ENCODE measurements at regions not wholly inside any gene's neighbourhood (a gene's known extent, or its start where the extent isn't known, plus 50 kb on each side); places are given as distances from the start of the nearest gene placed in this dataset.

DNA sequence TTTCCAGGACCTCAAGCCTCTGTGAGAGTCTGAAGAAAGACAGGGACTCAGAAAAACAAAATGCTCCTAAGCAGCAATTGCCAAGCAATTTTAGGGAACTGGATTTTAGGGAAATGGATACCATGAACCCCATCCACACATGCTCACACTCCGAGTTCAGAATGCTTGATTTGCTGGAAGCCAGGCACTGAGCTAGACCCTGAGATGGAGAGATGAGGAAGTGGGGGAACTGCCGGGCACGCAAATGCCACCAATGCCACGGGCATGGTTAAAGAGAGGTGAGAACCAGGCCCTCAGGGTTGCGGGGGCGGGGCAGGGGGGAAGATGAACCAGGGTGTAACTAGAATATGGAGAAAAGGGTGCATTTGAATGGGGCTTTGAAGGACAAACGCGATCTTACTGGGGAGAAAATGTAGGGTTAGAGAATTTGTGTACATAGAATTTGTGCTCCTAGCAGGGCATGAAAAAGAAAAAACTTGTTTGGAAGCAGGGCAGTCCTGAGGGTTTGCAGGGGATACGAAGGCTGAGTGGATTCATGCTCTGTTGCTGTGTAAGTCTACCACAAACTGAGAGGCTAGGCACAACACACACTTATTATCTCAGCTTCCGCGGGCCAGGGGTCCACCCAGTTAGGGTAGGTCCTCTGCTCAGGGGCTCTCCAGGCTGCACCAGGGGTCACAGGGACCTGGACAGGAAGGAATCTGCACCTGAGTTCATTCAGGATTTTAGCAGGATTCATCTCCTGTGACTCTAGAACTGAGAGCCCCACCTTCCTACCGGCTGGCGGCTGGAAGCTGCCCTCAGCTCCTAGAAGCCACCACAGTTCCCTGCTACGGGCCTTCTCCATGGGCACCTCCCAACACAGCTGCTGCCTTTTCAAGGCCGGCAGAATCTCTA is 108.0 kb downstream of the SNX5 start:
- 82 to 90% methylated on average over 12 to 15 of the region's 15 CpGs for WGBS, 2 donors
- Histone ChIP-seq H3K27me3 (no peaks in the 10 kb centered on the region), H3K9me3 (no peaks in the 10 kb centered on the region), H3K4me1 (peaks cover 0 to 26% (median 0%) of the 10 kb centered on the region in 3 donors), H3K27ac (no peak overlapping the region), H3K36me3 (no peaks in the 10 kb centered on the region), H3K4me3 (no peak overlapping the region)
- TF ChIP-seq, protein P1, sequence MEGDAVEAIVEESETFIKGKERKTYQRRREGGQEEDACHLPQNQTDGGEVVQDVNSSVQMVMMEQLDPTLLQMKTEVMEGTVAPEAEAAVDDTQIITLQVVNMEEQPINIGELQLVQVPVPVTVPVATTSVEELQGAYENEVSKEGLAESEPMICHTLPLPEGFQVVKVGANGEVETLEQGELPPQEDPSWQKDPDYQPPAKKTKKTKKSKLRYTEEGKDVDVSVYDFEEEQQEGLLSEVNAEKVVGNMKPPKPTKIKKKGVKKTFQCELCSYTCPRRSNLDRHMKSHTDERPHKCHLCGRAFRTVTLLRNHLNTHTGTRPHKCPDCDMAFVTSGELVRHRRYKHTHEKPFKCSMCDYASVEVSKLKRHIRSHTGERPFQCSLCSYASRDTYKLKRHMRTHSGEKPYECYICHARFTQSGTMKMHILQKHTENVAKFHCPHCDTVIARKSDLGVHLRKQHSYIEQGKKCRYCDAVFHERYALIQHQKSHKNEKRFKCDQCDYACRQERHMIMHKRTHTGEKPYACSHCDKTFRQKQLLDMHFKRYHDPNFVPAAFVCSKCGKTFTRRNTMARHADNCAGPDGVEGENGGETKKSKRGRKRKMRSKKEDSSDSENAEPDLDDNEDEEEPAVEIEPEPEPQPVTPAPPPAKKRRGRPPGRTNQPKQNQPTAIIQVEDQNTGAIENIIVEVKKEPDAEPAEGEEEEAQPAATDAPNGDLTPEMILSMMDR (IDR thresholded peaks at IDR 0.05), result no peak
- no peak for DNase-seq
- intact Hi-C loops (cut with DNase I), result no loop called here

DNA sequence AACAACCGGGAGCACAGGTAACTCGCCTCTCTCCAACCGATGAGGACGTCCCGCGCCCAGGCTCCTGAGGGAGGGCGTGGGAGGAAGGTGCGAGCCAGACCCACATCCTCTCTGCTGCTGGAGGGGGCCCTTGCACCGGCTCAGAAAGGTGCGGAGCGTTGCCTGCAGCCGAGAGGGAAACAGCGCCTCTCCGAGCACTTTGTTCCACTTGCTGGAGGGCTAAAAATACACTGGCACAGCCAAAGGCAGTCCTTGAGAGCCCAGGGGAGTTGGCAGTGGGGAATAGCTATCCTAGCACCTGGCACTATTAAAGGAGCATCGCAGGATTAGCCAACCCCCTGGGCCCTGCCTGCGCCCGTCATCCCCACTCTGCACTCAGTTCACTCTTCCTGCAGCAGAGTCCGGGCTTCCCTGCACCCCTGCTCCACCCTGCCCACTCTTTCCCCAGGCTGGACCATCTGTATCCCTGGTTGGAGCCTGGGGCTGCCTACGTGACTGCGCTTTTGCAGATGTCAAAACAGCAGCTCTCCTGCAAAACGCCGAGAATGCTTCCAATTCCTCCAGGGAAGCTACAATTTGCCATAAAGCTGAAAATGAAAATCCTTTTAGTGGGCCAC is 108.9 kb downstream of the SNX5 start:
- 55 to 62% methylated on average over 5 to 8 of the region's 22 CpGs for WGBS, 2 donors
- Histone ChIP-seq H3K36me3 (no peaks in the 10 kb centered on the region), H3K4me3 (no peak overlapping the region), H3K27me3 (no peaks in the 10 kb centered on the region), H3K4me1 (peaks cover 0 to 26% (median 0%) of the 10 kb centered on the region in 3 donors), H3K27ac (no peak overlapping the region), H3K9me3 (no peaks in the 10 kb centered on the region)
- TF ChIP-seq, protein P1 (IDR thresholded peaks at IDR 0.05), result no peak
- no peak for TF ChIP-seq POLR2A (IDR thresholded peaks at IDR 0.05)
- no peak for DNase-seq
- intact Hi-C loops (cut with DNase I), result no loop called here

DNA sequence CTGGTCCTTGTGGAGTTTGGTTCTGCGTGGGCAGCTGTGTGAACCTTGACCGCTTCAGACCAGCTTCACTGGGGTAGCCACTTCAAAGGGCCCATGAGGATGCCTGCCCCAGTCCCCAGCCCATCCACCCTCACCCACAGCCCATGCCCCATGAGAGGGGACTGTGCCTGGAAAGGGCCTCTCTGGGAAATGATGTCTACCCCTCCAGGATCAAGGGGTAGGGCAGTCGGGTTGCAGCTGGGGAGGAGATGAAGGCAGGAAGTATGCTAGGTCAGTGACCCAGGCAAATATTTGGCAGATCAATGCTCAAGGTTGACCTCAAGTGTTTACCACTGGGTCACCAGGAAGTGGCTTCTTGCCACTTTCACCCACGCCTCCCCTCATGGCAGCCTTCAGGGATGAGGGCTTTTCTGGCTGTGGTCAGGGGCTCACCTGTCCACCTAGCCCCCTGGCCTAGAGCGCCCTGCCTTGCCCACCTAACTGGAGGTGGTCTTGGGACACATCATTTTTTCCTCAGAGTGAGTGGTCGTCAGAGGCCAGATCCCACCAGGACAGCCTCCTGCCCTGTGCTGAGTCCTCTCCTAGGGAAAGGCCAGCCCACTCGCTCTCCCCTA is 109.5 kb downstream of the SNX5 start:
- intact Hi-C loops (cut with DNase I), result no loop called here

DNA sequence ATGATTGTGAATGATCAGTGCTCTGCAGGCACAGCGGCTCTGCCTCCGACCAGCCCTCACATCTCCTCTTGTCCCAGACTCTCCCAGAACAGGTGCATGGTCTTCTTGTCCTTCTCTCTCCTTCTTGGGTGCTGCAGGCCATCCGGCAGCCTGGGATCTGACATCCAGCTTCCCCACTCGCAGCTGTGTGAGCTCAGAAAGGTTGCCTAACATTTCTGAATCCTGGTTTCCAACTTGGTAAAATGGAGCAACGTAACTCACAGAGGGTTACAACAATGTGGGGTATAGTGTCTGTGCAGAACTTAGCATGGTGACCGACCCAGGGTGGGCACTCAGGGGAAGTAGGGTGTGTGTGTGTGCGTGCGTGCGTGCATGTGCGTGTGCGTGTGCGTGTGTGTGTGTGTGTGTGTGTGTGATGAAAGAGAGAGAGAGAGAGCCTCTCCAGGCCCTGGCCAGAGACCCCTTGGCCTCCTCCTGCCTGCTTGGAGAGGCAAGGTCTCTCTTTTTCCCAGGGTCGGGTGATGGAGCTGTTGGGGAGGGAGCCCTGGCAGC is 110.1 kb downstream of the SNX5 start:
- H3K27ac ChIP-seq, result no peak overlapping the region
- intact Hi-C loops (cut with DNase I), result no loop called here
- H3K9me3 ChIP-seq, result no peaks in the 10 kb centered on the region
- 78 to 79% methylated on average over 13 of the region's 13 CpGs for WGBS, 2 donors
- TF ChIP-seq, protein P1 (IDR thresholded peaks at IDR 0.05), result no peak
- no peak for TF ChIP-seq POLR2A (IDR thresholded peaks at IDR 0.05)
- no peaks in the 10 kb centered on the region for H3K36me3 ChIP-seq
- peaks cover 0 to 20% (median 0%) of the 10 kb centered on the region in 3 donors for H3K4me1 ChIP-seq
- H3K27me3 ChIP-seq, result no peaks in the 10 kb centered on the region
- DNase-seq, result no peak
- no peak overlapping the region for H3K4me3 ChIP-seq

More for the DNA sequence above, 109.5 kb downstream of the SNX5 start:
- 86 to 100% methylated on average over 1 to 4 of the region's 7 CpGs for WGBS, 2 donors
- Histone ChIP-seq H3K4me1 (peaks cover 0 to 26% (median 0%) of the 10 kb centered on the region in 3 donors), H3K9me3 (no peaks in the 10 kb centered on the region), H3K27ac (peak overlapping the region in 1 of 4 donors; percentile 15), H3K4me3 (no peak overlapping the region), H3K36me3 (no peaks in the 10 kb centered on the region), H3K27me3 (no peaks in the 10 kb centered on the region)
- TF ChIP-seq, protein P1 (IDR thresholded peaks at IDR 0.05), result no peak
- no peak for TF ChIP-seq POLR2A (IDR thresholded peaks at IDR 0.05)
- no peak for DNase-seq
